H1 (cell line): ENCODE measurements at regions not wholly inside any gene's neighbourhood (a gene's known extent, or its start where the extent isn't known, plus 50 kb on each side); places are given as distances from the start of the nearest gene placed in this dataset.

ENCODE experiments used
- CBX8 ChIP-seq: fragments of 300-800, 300-1000 bp; sonication (generic); IDR thresholded peaks from 2 replicates; pipeline ENCODE4 v1.7.1; 2016; ENCODE audit warnings: low read depth, low read length, borderline replicate concordance
- EP300 ChIP-seq, 2 experiments: IDR thresholded peaks; 1 replicate in 1 of 2; 2 replicates in 1 of 2; pipeline ENCODE4 v1.6.1; 2011 to 2012; ENCODE audit warnings: low read depth in 2 of 2, low read length in 2 of 2, mild to moderate bottlenecking in 2 of 2, borderline replicate concordance in 1 of 2, inconsistent platforms in 1 of 2, moderate library complexity in 1 of 2
- EZH2 ChIP-seq: fragments of 200-600 bp; sonication (generic); IDR thresholded peaks from 2 replicates; pipeline ENCODE4 v1.7.1; 2012; ENCODE audit warnings: low read depth, mild to moderate bottlenecking, moderate library complexity, low read length, inconsistent platforms; ENCODE audit not compliant: severe bottlenecking
- JUND ChIP-seq: IDR thresholded peaks from 2 replicates; pipeline ENCODE4 v1.6.1; 2011; ENCODE audit warnings: mild to moderate bottlenecking, improper control_type of control experiment, low read length
- SIX5 ChIP-seq: IDR thresholded peaks from 2 replicates; pipeline ENCODE4 v1.6.1; 2011; ENCODE audit warnings: mild to moderate bottlenecking, low read depth, low read length
- SP1 ChIP-seq: IDR thresholded peaks from 2 replicates; pipeline ENCODE4 v1.6.1; 2011; ENCODE audit warnings: low read depth, low read length
- TF ChIP-seq, protein P1 (sequence below): fragments of 300-600 bp; sonication (generic); IDR thresholded peaks from 2 replicates; pipeline ENCODE4 v1.7.1; 2012; ENCODE audit warnings: low read length, moderate library complexity, mild to moderate bottlenecking, inconsistent platforms; ENCODE audit not compliant: insufficient replicate concordance

DNA sequence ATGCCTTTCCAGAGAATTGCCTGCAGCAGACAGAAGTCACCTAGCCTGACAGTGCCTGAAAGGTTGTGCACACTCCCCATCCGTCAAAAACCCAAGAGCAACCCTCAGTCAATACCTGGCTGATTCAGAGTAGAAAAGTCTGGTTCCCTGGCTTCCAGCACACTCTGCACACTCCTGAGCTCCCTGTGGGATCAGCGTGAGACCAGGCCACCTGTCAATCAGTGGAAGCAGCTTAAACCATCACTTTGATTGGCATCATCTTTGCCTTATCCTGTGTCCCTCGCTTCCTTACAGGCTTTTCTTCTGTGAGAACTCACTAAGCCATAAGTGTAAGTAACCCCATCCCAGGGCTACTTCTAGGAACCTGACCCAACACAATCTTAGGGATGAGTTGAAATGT, 109.8 kb downstream of the ACTL7B start (continued):
- TF ChIP-seq EZH2, result no peak
- TF ChIP-seq JUND, result no peak
- no peak for TF ChIP-seq SP1
- TF ChIP-seq EP300 (IDR thresholded peaks at IDR 0.05; ENCODE audit: borderline replicate concordance in 1 of 2, low read depth in 2 of 2, low read length in 2 of 2), result no peak
- TF ChIP-seq, protein P1, sequence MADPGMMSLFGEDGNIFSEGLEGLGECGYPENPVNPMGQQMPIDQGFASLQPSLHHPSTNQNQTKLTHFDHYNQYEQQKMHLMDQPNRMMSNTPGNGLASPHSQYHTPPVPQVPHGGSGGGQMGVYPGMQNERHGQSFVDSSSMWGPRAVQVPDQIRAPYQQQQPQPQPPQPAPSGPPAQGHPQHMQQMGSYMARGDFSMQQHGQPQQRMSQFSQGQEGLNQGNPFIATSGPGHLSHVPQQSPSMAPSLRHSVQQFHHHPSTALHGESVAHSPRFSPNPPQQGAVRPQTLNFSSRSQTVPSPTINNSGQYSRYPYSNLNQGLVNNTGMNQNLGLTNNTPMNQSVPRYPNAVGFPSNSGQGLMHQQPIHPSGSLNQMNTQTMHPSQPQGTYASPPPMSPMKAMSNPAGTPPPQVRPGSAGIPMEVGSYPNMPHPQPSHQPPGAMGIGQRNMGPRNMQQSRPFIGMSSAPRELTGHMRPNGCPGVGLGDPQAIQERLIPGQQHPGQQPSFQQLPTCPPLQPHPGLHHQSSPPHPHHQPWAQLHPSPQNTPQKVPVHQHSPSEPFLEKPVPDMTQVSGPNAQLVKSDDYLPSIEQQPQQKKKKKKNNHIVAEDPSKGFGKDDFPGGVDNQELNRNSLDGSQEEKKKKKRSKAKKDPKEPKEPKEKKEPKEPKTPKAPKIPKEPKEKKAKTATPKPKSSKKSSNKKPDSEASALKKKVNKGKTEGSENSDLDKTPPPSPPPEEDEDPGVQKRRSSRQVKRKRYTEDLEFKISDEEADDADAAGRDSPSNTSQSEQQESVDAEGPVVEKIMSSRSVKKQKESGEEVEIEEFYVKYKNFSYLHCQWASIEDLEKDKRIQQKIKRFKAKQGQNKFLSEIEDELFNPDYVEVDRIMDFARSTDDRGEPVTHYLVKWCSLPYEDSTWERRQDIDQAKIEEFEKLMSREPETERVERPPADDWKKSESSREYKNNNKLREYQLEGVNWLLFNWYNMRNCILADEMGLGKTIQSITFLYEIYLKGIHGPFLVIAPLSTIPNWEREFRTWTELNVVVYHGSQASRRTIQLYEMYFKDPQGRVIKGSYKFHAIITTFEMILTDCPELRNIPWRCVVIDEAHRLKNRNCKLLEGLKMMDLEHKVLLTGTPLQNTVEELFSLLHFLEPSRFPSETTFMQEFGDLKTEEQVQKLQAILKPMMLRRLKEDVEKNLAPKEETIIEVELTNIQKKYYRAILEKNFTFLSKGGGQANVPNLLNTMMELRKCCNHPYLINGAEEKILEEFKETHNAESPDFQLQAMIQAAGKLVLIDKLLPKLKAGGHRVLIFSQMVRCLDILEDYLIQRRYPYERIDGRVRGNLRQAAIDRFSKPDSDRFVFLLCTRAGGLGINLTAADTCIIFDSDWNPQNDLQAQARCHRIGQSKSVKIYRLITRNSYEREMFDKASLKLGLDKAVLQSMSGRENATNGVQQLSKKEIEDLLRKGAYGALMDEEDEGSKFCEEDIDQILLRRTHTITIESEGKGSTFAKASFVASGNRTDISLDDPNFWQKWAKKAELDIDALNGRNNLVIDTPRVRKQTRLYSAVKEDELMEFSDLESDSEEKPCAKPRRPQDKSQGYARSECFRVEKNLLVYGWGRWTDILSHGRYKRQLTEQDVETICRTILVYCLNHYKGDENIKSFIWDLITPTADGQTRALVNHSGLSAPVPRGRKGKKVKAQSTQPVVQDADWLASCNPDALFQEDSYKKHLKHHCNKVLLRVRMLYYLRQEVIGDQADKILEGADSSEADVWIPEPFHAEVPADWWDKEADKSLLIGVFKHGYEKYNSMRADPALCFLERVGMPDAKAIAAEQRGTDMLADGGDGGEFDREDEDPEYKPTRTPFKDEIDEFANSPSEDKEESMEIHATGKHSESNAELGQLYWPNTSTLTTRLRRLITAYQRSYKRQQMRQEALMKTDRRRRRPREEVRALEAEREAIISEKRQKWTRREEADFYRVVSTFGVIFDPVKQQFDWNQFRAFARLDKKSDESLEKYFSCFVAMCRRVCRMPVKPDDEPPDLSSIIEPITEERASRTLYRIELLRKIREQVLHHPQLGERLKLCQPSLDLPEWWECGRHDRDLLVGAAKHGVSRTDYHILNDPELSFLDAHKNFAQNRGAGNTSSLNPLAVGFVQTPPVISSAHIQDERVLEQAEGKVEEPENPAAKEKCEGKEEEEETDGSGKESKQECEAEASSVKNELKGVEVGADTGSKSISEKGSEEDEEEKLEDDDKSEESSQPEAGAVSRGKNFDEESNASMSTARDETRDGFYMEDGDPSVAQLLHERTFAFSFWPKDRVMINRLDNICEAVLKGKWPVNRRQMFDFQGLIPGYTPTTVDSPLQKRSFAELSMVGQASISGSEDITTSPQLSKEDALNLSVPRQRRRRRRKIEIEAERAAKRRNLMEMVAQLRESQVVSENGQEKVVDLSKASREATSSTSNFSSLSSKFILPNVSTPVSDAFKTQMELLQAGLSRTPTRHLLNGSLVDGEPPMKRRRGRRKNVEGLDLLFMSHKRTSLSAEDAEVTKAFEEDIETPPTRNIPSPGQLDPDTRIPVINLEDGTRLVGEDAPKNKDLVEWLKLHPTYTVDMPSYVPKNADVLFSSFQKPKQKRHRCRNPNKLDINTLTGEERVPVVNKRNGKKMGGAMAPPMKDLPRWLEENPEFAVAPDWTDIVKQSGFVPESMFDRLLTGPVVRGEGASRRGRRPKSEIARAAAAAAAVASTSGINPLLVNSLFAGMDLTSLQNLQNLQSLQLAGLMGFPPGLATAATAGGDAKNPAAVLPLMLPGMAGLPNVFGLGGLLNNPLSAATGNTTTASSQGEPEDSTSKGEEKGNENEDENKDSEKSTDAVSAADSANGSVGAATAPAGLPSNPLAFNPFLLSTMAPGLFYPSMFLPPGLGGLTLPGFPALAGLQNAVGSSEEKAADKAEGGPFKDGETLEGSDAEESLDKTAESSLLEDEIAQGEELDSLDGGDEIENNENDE, result no peak
- no peak for TF ChIP-seq SIX5
- TF ChIP-seq CBX8, result no peak
